ENCODE measurements at regions not wholly inside any gene's neighbourhood (a gene's known extent, or its start where the extent isn't known, plus 50 kb on each side); places are given as distances from the start of the nearest gene placed in this dataset.

DNA sequence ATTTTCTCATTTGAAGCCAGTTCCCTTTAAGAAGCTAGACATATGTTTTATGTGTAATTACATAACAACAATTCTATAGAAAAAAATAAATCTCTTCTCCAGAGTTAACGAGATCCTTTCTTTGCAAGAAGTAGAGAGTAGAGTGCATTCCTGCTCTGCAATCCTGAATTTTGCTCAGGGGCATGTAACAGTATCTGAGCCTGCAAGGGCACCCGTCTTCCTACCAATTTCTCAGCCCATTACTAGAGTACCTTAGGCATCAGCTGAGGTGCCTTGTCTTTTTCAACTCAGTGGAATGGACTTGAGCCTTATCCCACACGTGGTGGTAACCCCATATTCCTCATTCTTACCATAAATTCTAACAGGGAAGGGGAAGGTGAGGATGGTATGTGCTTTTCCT is 205.9 kb downstream of the IKZF2 start:
- Histone ChIP-seq H3K4me3 (ENCODE audit: low read length) (no peak overlapping the region), H3K27me3 (ENCODE audit: control insufficient read depth, insufficient read depth, low read length) (no peaks in the 10 kb centered on the region), H3K4me1 (ENCODE audit: control insufficient read depth, insufficient read depth, low read length) (no peaks in the 10 kb centered on the region), H3K36me3 (ENCODE audit: control insufficient read depth, insufficient read depth, low read length) (no peaks in the 10 kb centered on the region), H3K9me3 (ENCODE audit: control insufficient read depth, insufficient read depth, low read length) (no peaks in the 10 kb centered on the region), H3K27ac (ENCODE audit: low read length) (no peak overlapping the region)
- WGBS (ENCODE audit: insufficient coverage, insufficient read length): no CpG with 5 or more reads among the region's 3 CpGs
- DNase-seq (ENCODE audit: low read depth, low spot score): no peak

DNA sequence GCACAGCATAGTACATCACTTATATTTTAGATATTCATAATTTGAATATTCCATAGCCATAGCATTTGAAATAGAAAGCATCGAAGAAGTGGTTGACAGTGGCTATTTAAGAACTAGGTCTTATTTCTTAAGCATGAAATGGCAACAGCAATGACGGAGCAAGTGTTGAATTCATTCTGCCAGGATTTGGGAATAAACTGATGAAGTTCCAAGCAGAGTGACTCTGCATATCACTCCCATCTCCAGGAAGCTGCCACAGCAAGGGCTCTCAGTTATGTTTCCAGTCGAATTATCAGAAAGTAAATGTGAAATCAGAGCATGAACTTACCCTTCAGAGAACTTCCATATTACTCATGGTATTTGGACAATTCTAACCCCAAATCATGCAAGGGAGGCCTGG is 208.1 kb downstream of the IKZF2 start:
- Histone ChIP-seq H3K36me3 (ENCODE audit: control insufficient read depth, insufficient read depth, low read length) (no peaks in the 10 kb centered on the region), H3K27me3 (ENCODE audit: control insufficient read depth, insufficient read depth, low read length) (no peaks in the 10 kb centered on the region), H3K27ac (ENCODE audit: low read length) (no peak overlapping the region), H3K9me3 (ENCODE audit: control insufficient read depth, insufficient read depth, low read length) (no peaks in the 10 kb centered on the region), H3K4me3 (ENCODE audit: low read length) (no peak overlapping the region), H3K4me1 (ENCODE audit: control insufficient read depth, insufficient read depth, low read length) (peaks cover 2% of the 10 kb centered on the region; the same call in 1 of the 2 replicates)
- no CpG with 5 or more reads among the region's 3 CpGs for WGBS (ENCODE audit: insufficient coverage, insufficient read length)
- no peak for DNase-seq (ENCODE audit: low read depth, low spot score)

DNA sequence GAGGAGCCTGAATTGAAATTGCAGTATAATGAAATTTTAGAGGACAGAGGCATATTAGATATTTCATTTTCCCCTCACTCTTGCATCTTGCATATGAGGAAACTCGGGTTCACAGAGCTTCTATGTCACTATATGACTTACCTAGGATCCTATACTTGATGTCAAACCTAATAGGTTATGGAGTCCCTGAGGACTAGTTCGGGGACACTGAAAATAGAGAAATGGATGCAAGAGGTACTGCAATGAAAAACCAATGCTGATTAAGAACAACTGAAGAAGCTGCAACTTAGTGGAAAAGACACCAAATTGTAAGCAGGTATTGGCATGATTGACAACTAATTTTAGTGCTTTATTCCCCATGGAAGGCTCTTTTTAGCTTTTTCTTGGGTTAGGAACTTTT is 210.1 kb downstream of the IKZF2 start:
- Histone ChIP-seq H3K27ac (ENCODE audit: low read length) (no peak overlapping the region), H3K9me3 (ENCODE audit: control insufficient read depth, insufficient read depth, low read length) (no peaks in the 10 kb centered on the region), H3K4me3 (ENCODE audit: low read length) (no peak overlapping the region), H3K4me1 (ENCODE audit: control insufficient read depth, insufficient read depth, low read length) (peaks cover 4% of the 10 kb centered on the region; the same call in 1 of the 2 replicates), H3K36me3 (ENCODE audit: control insufficient read depth, insufficient read depth, low read length) (no peaks in the 10 kb centered on the region), H3K27me3 (ENCODE audit: control insufficient read depth, insufficient read depth, low read length) (no peaks in the 10 kb centered on the region)
- no peak for DNase-seq (ENCODE audit: low read depth, low spot score)
- WGBS (ENCODE audit: insufficient coverage, insufficient read length): no CpG with 5 or more reads among the region's 2 CpGs

DNA sequence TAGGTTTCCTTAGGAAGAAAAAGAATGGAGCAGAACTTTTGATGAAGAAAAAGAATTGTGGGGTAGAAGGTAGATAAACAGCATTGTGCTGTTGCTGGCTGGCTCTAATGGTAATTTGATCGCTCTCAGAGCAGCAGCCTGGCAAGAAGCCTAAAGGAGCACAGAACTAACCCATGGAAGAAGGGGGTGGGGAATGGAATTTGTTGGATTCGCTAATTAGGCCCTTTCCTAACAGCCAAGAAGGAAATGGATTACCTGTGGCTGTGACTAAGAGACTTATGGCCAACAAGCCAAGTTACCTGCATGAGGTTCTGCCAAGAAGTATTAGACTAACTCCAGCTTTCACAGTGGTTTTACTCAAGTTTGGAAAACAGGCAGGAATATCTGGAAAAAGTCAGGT is 210.6 kb downstream of the IKZF2 start:
- peak; percentile 76 for DNase-seq (ENCODE audit: low read depth, low spot score)
- no CpG with 5 or more reads among the region's 2 CpGs for WGBS (ENCODE audit: insufficient coverage, insufficient read length)
- H3K27ac ChIP-seq (ENCODE audit: low read length): no peak overlapping the region

DNA sequence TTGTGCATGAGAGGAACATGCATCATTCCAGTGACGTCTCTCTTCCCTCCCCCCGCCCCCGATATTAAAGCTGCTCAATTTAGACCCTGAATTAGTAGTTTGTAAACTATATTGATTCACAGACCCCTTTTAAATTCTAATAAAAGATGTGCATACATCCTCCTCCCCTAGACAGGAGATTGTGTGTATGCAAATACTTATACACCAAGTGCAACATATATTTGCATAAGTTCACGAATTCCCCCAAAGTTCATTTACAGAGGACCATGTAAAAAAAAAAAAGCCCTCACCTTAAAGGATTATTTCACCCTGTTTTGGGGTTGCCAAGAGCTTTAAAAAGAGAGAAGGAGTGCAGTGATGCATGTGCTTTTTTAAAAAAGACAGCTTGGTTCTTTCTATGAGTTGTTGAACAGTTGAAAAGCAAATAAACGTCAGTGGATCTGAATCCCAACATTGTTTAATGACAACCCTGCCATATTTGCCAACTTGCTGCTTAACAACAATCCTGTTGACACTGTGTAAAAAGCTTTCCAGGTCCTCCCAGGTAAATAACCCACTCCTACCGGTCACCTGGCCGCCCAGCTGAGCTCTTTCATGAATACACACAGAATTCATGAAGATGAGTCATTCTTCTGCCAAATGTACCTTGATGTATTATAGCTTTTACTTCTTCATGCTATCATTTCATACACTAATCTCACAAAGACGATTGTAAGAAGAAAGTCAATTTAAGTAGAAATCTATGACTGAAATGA is 211.5 kb downstream of the IKZF2 start:
- H3K9me3 ChIP-seq (ENCODE audit: control insufficient read depth, insufficient read depth, low read length): no peaks in the 10 kb centered on the region
- peaks cover 4% of the 10 kb centered on the region; the same call in 1 of the 2 replicates for H3K4me1 ChIP-seq (ENCODE audit: control insufficient read depth, insufficient read depth, low read length)
- H3K27me3 ChIP-seq (ENCODE audit: control insufficient read depth, insufficient read depth, low read length): no peaks in the 10 kb centered on the region
- H3K27ac ChIP-seq (ENCODE audit: low read length): no peak overlapping the region
- H3K4me3 ChIP-seq (ENCODE audit: low read length): no peak overlapping the region
- WGBS (ENCODE audit: insufficient coverage, insufficient read length): no CpG with 5 or more reads among the region's 8 CpGs
- no peak for DNase-seq (ENCODE audit: low read depth, low spot score)
- H3K36me3 ChIP-seq (ENCODE audit: control insufficient read depth, insufficient read depth, low read length): no peaks in the 10 kb centered on the region

More for the DNA sequence above, 210.6 kb downstream of the IKZF2 start:
- no peaks in the 10 kb centered on the region for H3K27me3 ChIP-seq (ENCODE audit: control insufficient read depth, insufficient read depth, low read length)
- H3K36me3 ChIP-seq (ENCODE audit: control insufficient read depth, insufficient read depth, low read length): no peaks in the 10 kb centered on the region
- peaks cover 4% of the 10 kb centered on the region; the same call in 1 of the 2 replicates for H3K4me1 ChIP-seq (ENCODE audit: control insufficient read depth, insufficient read depth, low read length)
- H3K4me3 ChIP-seq (ENCODE audit: low read length): no peak overlapping the region
- H3K9me3 ChIP-seq (ENCODE audit: control insufficient read depth, insufficient read depth, low read length): no peaks in the 10 kb centered on the region

DNA sequence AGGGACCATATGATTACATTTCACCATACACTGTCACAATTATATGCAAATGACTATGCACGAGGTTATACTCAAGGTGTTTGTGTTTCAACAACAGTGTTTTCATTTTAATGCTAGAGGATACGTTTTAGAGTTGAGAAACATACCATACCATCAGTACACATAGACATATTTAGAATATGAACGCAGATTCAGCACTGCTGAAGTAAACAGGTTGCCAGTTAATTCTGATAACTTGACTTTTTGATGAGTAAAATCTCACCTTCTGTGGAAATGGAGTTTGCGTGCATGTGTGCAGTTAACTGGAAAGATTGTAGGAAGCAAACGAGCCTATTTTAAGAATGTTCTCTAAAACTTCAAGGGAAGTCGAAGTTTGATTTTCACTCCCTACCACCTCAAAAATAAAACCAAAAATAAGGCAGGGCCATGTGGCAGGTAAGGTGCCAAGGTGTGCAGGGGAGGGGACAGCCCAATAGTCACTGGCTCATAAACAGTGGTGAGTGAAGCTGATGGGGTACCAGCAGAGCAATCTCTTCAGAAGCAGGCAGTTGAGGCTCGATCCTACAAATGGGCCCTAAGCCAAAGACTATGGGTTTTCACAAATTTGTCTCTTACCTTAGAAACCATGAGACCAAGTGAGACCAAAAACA is 213.1 kb downstream of the IKZF2 start:
- DNase-seq (ENCODE audit: low read depth, low spot score): no peak
- Histone ChIP-seq H3K4me1 (ENCODE audit: control insufficient read depth, insufficient read depth, low read length) (peaks cover 4% of the 10 kb centered on the region; the same call in 1 of the 2 replicates), H3K4me3 (ENCODE audit: low read length) (no peak overlapping the region), H3K36me3 (ENCODE audit: control insufficient read depth, insufficient read depth, low read length) (no peaks in the 10 kb centered on the region), H3K27ac (ENCODE audit: low read length) (no peak overlapping the region), H3K27me3 (ENCODE audit: control insufficient read depth, insufficient read depth, low read length) (no peaks in the 10 kb centered on the region), H3K9me3 (ENCODE audit: control insufficient read depth, insufficient read depth, low read length) (no peaks in the 10 kb centered on the region)
- no CpG with 5 or more reads among the region's 7 CpGs for WGBS (ENCODE audit: insufficient coverage, insufficient read length)

DNA sequence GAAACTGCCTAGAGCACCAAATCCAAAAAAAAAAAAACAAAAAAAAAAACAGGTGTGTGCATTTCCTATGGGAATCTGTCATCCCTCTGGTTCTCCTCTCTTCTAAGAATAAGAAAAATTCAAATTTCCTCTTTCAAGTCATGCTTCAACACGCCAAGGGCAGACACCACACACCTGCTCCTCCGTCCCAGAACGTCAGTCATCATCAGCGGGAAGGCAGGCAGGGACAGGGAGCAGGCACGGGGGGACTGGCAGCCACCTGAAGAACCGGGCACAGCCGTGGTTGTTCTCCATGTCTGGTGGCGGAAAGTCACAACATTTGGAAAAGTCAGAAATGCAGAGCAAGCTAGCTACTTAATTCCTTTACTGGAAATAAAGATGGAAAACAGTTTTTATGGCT is 214.8 kb downstream of the IKZF2 start:
- peaks cover 4% of the 10 kb centered on the region; the same call in 1 of the 2 replicates for H3K4me1 ChIP-seq (ENCODE audit: control insufficient read depth, insufficient read depth, low read length)
- H3K36me3 ChIP-seq (ENCODE audit: control insufficient read depth, insufficient read depth, low read length): no peaks in the 10 kb centered on the region
- no CpG with 5 or more reads among the region's 8 CpGs for WGBS (ENCODE audit: insufficient coverage, insufficient read length)
- no peak overlapping the region for H3K27ac ChIP-seq (ENCODE audit: low read length)
- DNase-seq (ENCODE audit: low read depth, low spot score): no peak
- H3K27me3 ChIP-seq (ENCODE audit: control insufficient read depth, insufficient read depth, low read length): no peaks in the 10 kb centered on the region
- no peaks in the 10 kb centered on the region for H3K9me3 ChIP-seq (ENCODE audit: control insufficient read depth, insufficient read depth, low read length)
- no peak overlapping the region for H3K4me3 ChIP-seq (ENCODE audit: low read length)

DNA sequence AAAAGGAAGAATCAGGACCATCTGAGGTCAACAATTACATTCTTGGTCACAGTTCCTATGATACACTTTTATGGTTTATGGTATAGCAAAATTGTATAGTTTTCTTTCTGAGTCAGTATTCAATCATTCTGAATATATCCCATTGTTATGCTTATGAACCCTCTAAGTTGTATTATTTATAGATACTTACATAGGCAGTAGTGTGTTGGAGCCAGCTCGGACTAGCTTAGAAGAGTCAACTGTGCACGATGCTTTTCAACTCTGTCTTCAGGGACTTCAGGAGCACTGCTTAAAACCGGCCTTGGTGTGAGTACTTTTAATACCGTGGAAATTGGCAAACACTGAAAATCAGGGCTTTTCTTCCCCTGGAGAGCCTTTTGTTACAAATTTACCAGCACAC is 215.7 kb downstream of the IKZF2 start:
- DNase-seq (ENCODE audit: low read depth, low spot score): no peak
- Histone ChIP-seq H3K4me1 (ENCODE audit: control insufficient read depth, insufficient read depth, low read length) (peaks cover 4% of the 10 kb centered on the region; the same call in 1 of the 2 replicates), H3K4me3 (ENCODE audit: low read length) (no peak overlapping the region), H3K36me3 (ENCODE audit: control insufficient read depth, insufficient read depth, low read length) (no peaks in the 10 kb centered on the region), H3K27me3 (ENCODE audit: control insufficient read depth, insufficient read depth, low read length) (no peaks in the 10 kb centered on the region), H3K9me3 (ENCODE audit: control insufficient read depth, insufficient read depth, low read length) (no peaks in the 10 kb centered on the region), H3K27ac (ENCODE audit: low read length) (no peak overlapping the region)
- WGBS (ENCODE audit: insufficient coverage, insufficient read length): no CpG with 5 or more reads among the region's 4 CpGs

DNA sequence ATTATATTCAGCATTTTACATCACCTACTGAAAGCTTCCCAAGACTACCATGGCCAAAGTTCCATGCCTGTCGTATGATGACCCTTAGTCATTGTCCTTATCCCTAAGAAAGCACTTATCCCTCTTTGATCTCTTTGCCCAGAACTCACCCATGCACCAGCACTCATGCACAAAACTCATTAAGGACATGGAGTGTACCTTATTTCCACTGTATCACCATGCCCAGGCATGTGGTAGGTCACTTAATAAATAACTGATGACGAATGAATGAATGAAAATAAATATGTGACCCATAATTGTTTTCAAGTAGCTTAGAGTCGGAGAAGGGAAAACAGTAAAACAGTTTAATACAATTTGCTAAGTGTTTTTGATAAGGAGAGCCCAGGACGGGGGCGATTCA is 220.1 kb downstream of the IKZF2 start:
- no peak overlapping the region for H3K27ac ChIP-seq (ENCODE audit: low read length)
- no CpG with 5 or more reads among the region's 5 CpGs for WGBS (ENCODE audit: insufficient coverage, insufficient read length)
- no peaks in the 10 kb centered on the region for H3K27me3 ChIP-seq (ENCODE audit: control insufficient read depth, insufficient read depth, low read length)
- H3K4me3 ChIP-seq (ENCODE audit: low read length): no peak overlapping the region
- no peaks in the 10 kb centered on the region for H3K9me3 ChIP-seq (ENCODE audit: control insufficient read depth, insufficient read depth, low read length)
- H3K36me3 ChIP-seq (ENCODE audit: control insufficient read depth, insufficient read depth, low read length): no peaks in the 10 kb centered on the region
- no peak for DNase-seq (ENCODE audit: low read depth, low spot score)
- no peaks in the 10 kb centered on the region for H3K4me1 ChIP-seq (ENCODE audit: control insufficient read depth, insufficient read depth, low read length)

DNA sequence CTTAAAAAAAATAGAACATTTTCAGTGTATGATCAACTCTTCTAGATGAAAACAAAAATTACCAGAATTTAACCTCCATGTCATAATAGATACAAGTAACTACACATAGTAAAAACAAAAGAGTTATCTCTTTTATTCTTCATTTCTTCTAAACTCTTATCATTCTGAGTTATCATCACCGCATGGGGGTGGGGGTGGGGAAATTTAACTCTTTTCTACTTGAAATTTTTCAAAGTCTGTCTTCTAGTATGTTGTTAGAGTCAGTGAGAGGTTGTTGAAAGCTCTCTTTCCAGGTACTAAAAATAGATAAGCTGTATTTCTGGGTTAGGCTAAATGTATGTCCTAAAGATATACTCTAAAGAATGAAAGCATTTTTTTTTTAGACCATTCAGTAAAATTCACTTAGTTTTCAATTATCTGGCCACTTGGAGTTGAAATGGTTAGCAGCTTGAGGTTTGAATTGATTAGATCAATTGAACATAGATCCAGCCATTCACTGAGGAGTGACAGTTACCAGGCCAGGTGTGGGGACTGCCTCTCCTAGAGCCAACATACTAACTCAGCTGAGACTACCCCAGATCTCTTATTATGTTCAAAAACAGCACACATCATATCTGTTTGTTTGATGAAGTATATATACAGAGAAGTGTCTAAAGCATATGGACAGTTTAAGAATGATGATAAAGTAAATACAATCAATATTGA is 220.7 kb downstream of the IKZF2 start:
- WGBS (ENCODE audit: insufficient coverage, insufficient read length): no CpG with 5 or more reads among the region's 1 CpG

More for the DNA sequence above, 220.7 kb downstream of the IKZF2 start:
- H3K4me1 ChIP-seq (ENCODE audit: control insufficient read depth, insufficient read depth, low read length): no peaks in the 10 kb centered on the region
- DNase-seq (ENCODE audit: low read depth, low spot score): no peak
- H3K4me3 ChIP-seq (ENCODE audit: low read length): no peak overlapping the region
- H3K27me3 ChIP-seq (ENCODE audit: control insufficient read depth, insufficient read depth, low read length): no peaks in the 10 kb centered on the region
- H3K36me3 ChIP-seq (ENCODE audit: control insufficient read depth, insufficient read depth, low read length): no peaks in the 10 kb centered on the region
- H3K27ac ChIP-seq (ENCODE audit: low read length): no peak overlapping the region
- no peaks in the 10 kb centered on the region for H3K9me3 ChIP-seq (ENCODE audit: control insufficient read depth, insufficient read depth, low read length)

All from iPS DF 6.9 (cell line).